Caco-2 (cell line): ENCODE measurements at regions not wholly inside any gene's neighbourhood (a gene's known extent, or its start where the extent isn't known, plus 50 kb on each side); places are given as distances from the start of the nearest gene placed in this dataset.

ENCODE experiments used
- BruUV-seq: library from RNA; stranded (reverse); fragments of 400-500 nt; replicated peaks from 2 replicates; lab custom pipeline; 2021; lab: Mats Ljungman, UMichigan
- CTCF ChIA-PET: fragments of 300-600 bp; sonication (Branson Sonifier 250); formaldehyde crosslinking; loops from one replicate; lab custom pipeline; 2022; ENCODE audit warnings: antibody characterized with exemption; lab: Charles Lee
- POLR2A ChIA-PET: fragments of 300-600 bp; sonication (Branson Sonifier 250); formaldehyde crosslinking; loops from one replicate; lab custom pipeline; 2022; ENCODE audit warnings: antibody characterized with exemption; lab: Charles Lee
- DNase-seq, 2 experiments: peaks; one replicate each; pipeline versions ENCODE4 v3.0.0 to v3.0.0-alpha.2; 2020 to 2022
- H3K27me3 ChIP-seq: replicated peaks from 2 replicates; pipeline ENCODE4 v1.6.0; 2011; ENCODE audit warnings: low read length; ENCODE audit not compliant: control insufficient read depth, insufficient read depth
- H3K36me3 ChIP-seq: 2 replicates; pipeline ENCODE4 v1.5.1; 2011; ENCODE audit warnings: low read length; ENCODE audit not compliant: control insufficient read depth, insufficient read depth
- H3K4me1 ChIP-seq: fragments of 250-450 bp; sonication (Bioruptor Pico); 2 replicates; pipeline ENCODE4 v1.5.1; 2020; ENCODE audit warnings: mild to moderate bottlenecking
- H3K4me3 ChIP-seq: 2 replicates; pipeline ENCODE4 v1.5.1; 2011; ENCODE audit warnings: low read depth, mild to moderate bottlenecking, control low read depth, low read length
- H3K9me3 ChIP-seq: fragments of 250-450 bp; sonication (Bioruptor Pico); 2 replicates; pipeline ENCODE4 v1.5.1; 2020; ENCODE audit warnings: mild to moderate bottlenecking, moderate library complexity
- H3K27ac Mint-ChIP-seq: one replicate; pipeline ENCODE4 v1.8.0; 2022; ENCODE audit warnings: mixed read lengths; ENCODE audit not compliant: unreplicated experiment
- H3K27me3 Mint-ChIP-seq: one replicate; pipeline ENCODE4 v1.8.0; 2022; ENCODE audit warnings: mixed read lengths; ENCODE audit not compliant: insufficient read depth, unreplicated experiment
- H3K36me3 Mint-ChIP-seq: one replicate; pipeline ENCODE4 v1.8.0; 2022; ENCODE audit warnings: mild to moderate bottlenecking, mixed read lengths; ENCODE audit not compliant: insufficient read depth, unreplicated experiment
- H3K4me1 Mint-ChIP-seq: one replicate; pipeline ENCODE4 v1.8.0; 2022; ENCODE audit warnings: low read depth, mixed read lengths; ENCODE audit not compliant: unreplicated experiment
- H3K4me3 Mint-ChIP-seq: one replicate; pipeline ENCODE4 v1.8.0; 2022; ENCODE audit warnings: mild to moderate bottlenecking, moderate library complexity, mixed read lengths; ENCODE audit not compliant: unreplicated experiment
- H3K9me3 Mint-ChIP-seq: one replicate; pipeline ENCODE4 v1.8.0; 2022; ENCODE audit warnings: mixed read lengths; ENCODE audit not compliant: unreplicated experiment
- CTCF ChIP-seq, 2 experiments: fragments of 200-600 bp in 1 of 2; IDR thresholded peaks; 1 replicate in 1 of 2; 2 replicates in 1 of 2; pipeline versions ENCODE4 v1.5.1 to v1.8.0; 2011 to 2022; ENCODE audit warnings: antibody characterized with exemption in 1 of 2, control low read depth in 1 of 2, inconsistent platforms in 1 of 2, low read depth in 1 of 2, low read length in 1 of 2, mild to moderate bottlenecking in 1 of 2, moderate library complexity in 1 of 2; ENCODE audit not compliant: insufficient read depth in 1 of 2, severe bottlenecking in 1 of 2, unreplicated experiment in 1 of 2
- intact Hi-C: fragments of 100-400 bp; cut with micrococcal nuclease; formaldehyde crosslinking; loops from one replicate; pipeline ENCODE4 v1.10.0; 2022; ENCODE audit not compliant: unreplicated experiment

GRCh38 chr2:217618744-217619143 is 384.1 kb downstream of the TNS1 start:
- H3K27ac Mint-ChIP-seq: no peak overlapping the region
- BruUV-seq: no TSS peak

GRCh38 chr2:217617616-217618022 is 385.2 kb downstream of the TNS1 start:
- Mint-ChIP-seq H3K4me1 (peaks cover 10% of the 10 kb centered on the region), H3K27ac (no peak overlapping the region), H3K27me3 (no peaks in the 10 kb centered on the region), H3K36me3 (no peaks in the 10 kb centered on the region), H3K4me3 (no peak overlapping the region), H3K9me3 (no peaks in the 10 kb centered on the region)
- Histone ChIP-seq H3K4me3 (no peak overlapping the region), H3K27me3 (no peaks in the 10 kb centered on the region), H3K4me1 (peaks cover 14% of the 10 kb centered on the region), H3K9me3 (no peaks in the 10 kb centered on the region), H3K36me3 (no peaks in the 10 kb centered on the region)
- POLR2A ChIA-PET: no interaction called here
- TF ChIP-seq CTCF (IDR thresholded peaks at IDR 0.05; ENCODE audit: insufficient read depth in 1 of 2, low read depth in 1 of 2, low read length in 1 of 2, severe bottlenecking in 1 of 2, unreplicated experiment in 1 of 2): no peak
- no TSS peak for BruUV-seq
- CTCF ChIA-PET: interaction anchor here (0.7 kb wide), 1 partner anchor 666 kb away, joined by 6 read pairs; no protein-coding TSS in a partner anchor
- DNase-seq: no peak
- intact Hi-C loops: no loop called here

More at GRCh38 chr2:217618744-217619143, 384.1 kb downstream of the TNS1 start:
- Mint-ChIP-seq H3K9me3 (no peaks in the 10 kb centered on the region), H3K27me3 (no peaks in the 10 kb centered on the region), H3K36me3 (no peaks in the 10 kb centered on the region), H3K4me3 (no peak overlapping the region), H3K4me1 (peaks cover 16% of the 10 kb centered on the region)
- peaks cover 18% of the 10 kb centered on the region for H3K4me1 ChIP-seq
- ChIA-PET POLR2A (no interaction called here), CTCF (no interaction called here)
- DNase-seq: no peak
- intact Hi-C loops: no loop called here
- TF ChIP-seq CTCF (IDR thresholded peaks at IDR 0.05; ENCODE audit: insufficient read depth in 1 of 2, low read depth in 1 of 2, low read length in 1 of 2, severe bottlenecking in 1 of 2, unreplicated experiment in 1 of 2): no peak
- H3K36me3 ChIP-seq: no peaks in the 10 kb centered on the region
- H3K27me3 ChIP-seq: no peaks in the 10 kb centered on the region
- no peak overlapping the region for H3K4me3 ChIP-seq
- H3K9me3 ChIP-seq: no peaks in the 10 kb centered on the region

- no peak for TF ChIP-seq CTCF (IDR thresholded peaks at IDR 0.05; ENCODE audit: insufficient read depth in 1 of 2, low read depth in 1 of 2, low read length in 1 of 2, severe bottlenecking in 1 of 2, unreplicated experiment in 1 of 2)
- POLR2A ChIA-PET: no interaction called here
- CTCF ChIA-PET: no interaction called here
- Mint-ChIP-seq H3K27ac (no peak overlapping the region), H3K4me1 (peaks cover 3% of the 10 kb centered on the region), H3K27me3 (no peaks in the 10 kb centered on the region), H3K4me3 (no peak overlapping the region), H3K9me3 (no peaks in the 10 kb centered on the region), H3K36me3 (no peaks in the 10 kb centered on the region)
- Histone ChIP-seq H3K4me3 (no peak overlapping the region), H3K27me3 (no peaks in the 10 kb centered on the region), H3K36me3 (no peaks in the 10 kb centered on the region), H3K9me3 (no peaks in the 10 kb centered on the region), H3K4me1 (peaks cover 7% of the 10 kb centered on the region)
- BruUV-seq: no TSS peak
- intact Hi-C loops: no loop called here
- DNase-seq: no peak
Observed at GRCh38 chr2:217616936-217617335, 385.9 kb downstream of the TNS1 start.
